ENCODE measurements at regions not wholly inside any gene's neighbourhood (a gene's known extent, or its start where the extent isn't known, plus 50 kb on each side); places are given as distances from the start of the nearest gene placed in this dataset.
A peak's percentile ranks its signal among the peaks of the same experiment; 100 is the strongest.
"Not testable (repeated sequence)": the region's sequence is repeated elsewhere in the genome, so short reads cannot be mapped to it uniquely, and the experiment has no call there.

- Histone ChIP-seq H3K4me1 (replicated peaks) (peaks cover 46% of the 10 kb centered on the region), H3K27me3 (replicated peaks) (no peaks in the 10 kb centered on the region), H3K36me3 (no peaks in the 10 kb centered on the region), H3K4me3 (no peak overlapping the region), H3K27ac (peak overlapping the region; percentile 32), H3K9me3 (replicated peaks) (no peaks in the 10 kb centered on the region)
- DNase-seq (ENCODE audit: low read depth in 1 of 2, low spot score in 2 of 2): no peak
These were observed 128.2 kb downstream of the SLC7A11 start for GRCh38 chr4:138113819-138114400.

- peaks cover 46% of the 10 kb centered on the region for H3K4me1 ChIP-seq (replicated peaks)
- H3K36me3 ChIP-seq; H3K4me3 ChIP-seq; DNase-seq (ENCODE audit: low read depth in 1 of 2, low spot score in 2 of 2); H3K27me3 ChIP-seq (replicated peaks); H3K9me3 ChIP-seq (replicated peaks): not testable (repeated sequence)
- peak overlapping the region; percentile 100 for H3K27ac ChIP-seq
These were observed 129.3 kb downstream of the SLC7A11 start for GRCh38 chr4:138112890-138113289.

GRCh38 chr4:138112389-138112788, 129.8 kb downstream of the SLC7A11 start:
- Histone ChIP-seq H3K4me1 (replicated peaks) (peaks cover 46% of the 10 kb centered on the region), H3K4me3 (no peak overlapping the region), H3K27ac (peak overlapping the region; percentile 100), H3K9me3 (replicated peaks) (no peaks in the 10 kb centered on the region), H3K27me3 (replicated peaks) (no peaks in the 10 kb centered on the region), H3K36me3 (no peaks in the 10 kb centered on the region)
- DNase-seq (ENCODE audit: low read depth in 1 of 2, low spot score in 2 of 2): no peak

GRCh38 chr4:138111462-138112000, 130.6 kb downstream of the SLC7A11 start:
- no peak overlapping the region for H3K4me3 ChIP-seq
- peak overlapping the region; percentile 100 for H3K27ac ChIP-seq
- H3K4me1 ChIP-seq (replicated peaks): peaks cover 46% of the 10 kb centered on the region
- no peaks in the 10 kb centered on the region for H3K9me3 ChIP-seq (replicated peaks)
- no peaks in the 10 kb centered on the region for H3K27me3 ChIP-seq (replicated peaks)
- peak; percentile 95 to 96 for DNase-seq (ENCODE audit: low read depth in 1 of 2, low spot score in 2 of 2)
- no peaks in the 10 kb centered on the region for H3K36me3 ChIP-seq

- DNase-seq (ENCODE audit: low read depth in 1 of 2, low spot score in 2 of 2): peak in 1 of 2 experiments; percentile 76
- H3K4me1 ChIP-seq (replicated peaks): peaks cover 46% of the 10 kb centered on the region
- peak overlapping the region; percentile 100 for H3K27ac ChIP-seq
- H3K4me3 ChIP-seq: no peak overlapping the region
- no peaks in the 10 kb centered on the region for H3K36me3 ChIP-seq
- no peaks in the 10 kb centered on the region for H3K9me3 ChIP-seq (replicated peaks)
- no peaks in the 10 kb centered on the region for H3K27me3 ChIP-seq (replicated peaks)
These were observed 131.3 kb downstream of the SLC7A11 start for GRCh38 chr4:138110815-138111214.

- no peak overlapping the region for H3K27ac ChIP-seq
- no peak overlapping the region for H3K4me3 ChIP-seq
- no peaks in the 10 kb centered on the region for H3K9me3 ChIP-seq (replicated peaks)
- H3K4me1 ChIP-seq (replicated peaks): peaks cover 22% of the 10 kb centered on the region
- no peak for DNase-seq (ENCODE audit: low read depth in 1 of 2, low spot score in 2 of 2)
- no peaks in the 10 kb centered on the region for H3K27me3 ChIP-seq (replicated peaks)
- no peaks in the 10 kb centered on the region; the same call in 1 of the 2 replicates for H3K36me3 ChIP-seq
These were observed 135.1 kb downstream of the SLC7A11 start for GRCh38 chr4:138107023-138107422.

GRCh38 chr4:138105331-138105730, 136.8 kb downstream of the SLC7A11 start:
- no peak overlapping the region for H3K4me3 ChIP-seq
- no peaks in the 10 kb centered on the region; the same call in 1 of the 2 replicates for H3K36me3 ChIP-seq
- no peaks in the 10 kb centered on the region for H3K27me3 ChIP-seq (replicated peaks)
- no peak overlapping the region for H3K27ac ChIP-seq
- H3K9me3 ChIP-seq (replicated peaks): no peaks in the 10 kb centered on the region
- no peak for DNase-seq (ENCODE audit: low read depth in 1 of 2, low spot score in 2 of 2)
- peaks cover 5% of the 10 kb centered on the region for H3K4me1 ChIP-seq (replicated peaks)

GRCh38 chr4:138104284-138104680, 137.9 kb downstream of the SLC7A11 start:
- Histone ChIP-seq H3K27me3 (replicated peaks) (no peaks in the 10 kb centered on the region), H3K27ac (no peak overlapping the region), H3K4me3 (no peak overlapping the region), H3K36me3 (no peaks in the 10 kb centered on the region; the same call in 1 of the 2 replicates), H3K4me1 (replicated peaks) (peaks cover 9% of the 10 kb centered on the region), H3K9me3 (replicated peaks) (no peaks in the 10 kb centered on the region)
- DNase-seq (ENCODE audit: low read depth in 1 of 2, low spot score in 2 of 2): no peak

GRCh38 chr4:138103597-138104283, 138.4 kb downstream of the SLC7A11 start:
- H3K9me3 ChIP-seq (replicated peaks): no peaks in the 10 kb centered on the region
- H3K27me3 ChIP-seq (replicated peaks): no peaks in the 10 kb centered on the region
- no peak overlapping the region for H3K27ac ChIP-seq
- H3K4me1 ChIP-seq (replicated peaks): peaks cover 13% of the 10 kb centered on the region
- H3K4me3 ChIP-seq: no peak overlapping the region
- DNase-seq (ENCODE audit: low read depth in 1 of 2, low spot score in 2 of 2): no peak
- H3K36me3 ChIP-seq: no peaks in the 10 kb centered on the region; the same call in 1 of the 2 replicates

GRCh38 chr4:138099385-138099784, 142.8 kb downstream of the SLC7A11 start:
- H3K36me3 ChIP-seq: no peaks in the 10 kb centered on the region

GRCh38 chr4:138097912-138098600, 144.1 kb downstream of the SLC7A11 start:
- Histone ChIP-seq H3K27me3 (replicated peaks) (no peaks in the 10 kb centered on the region), H3K27ac (no peak overlapping the region)

More at GRCh38 chr4:138099385-138099784, 142.8 kb downstream of the SLC7A11 start:
- Histone ChIP-seq H3K27ac (no peak overlapping the region), H3K4me1 (replicated peaks) (peaks cover 13% of the 10 kb centered on the region), H3K4me3 (no peak overlapping the region), H3K27me3 (replicated peaks) (no peaks in the 10 kb centered on the region), H3K9me3 (replicated peaks) (no peaks in the 10 kb centered on the region)
- DNase-seq (ENCODE audit: low read depth in 1 of 2, low spot score in 2 of 2): no peak

GRCh38 chr4:138096384-138097062, 145.6 kb downstream of the SLC7A11 start:
- DNase-seq (ENCODE audit: low read depth in 1 of 2, low spot score in 2 of 2): no peak
- H3K4me1 ChIP-seq (replicated peaks): peaks cover 10% of the 10 kb centered on the region
- H3K9me3 ChIP-seq (replicated peaks): no peaks in the 10 kb centered on the region

More at GRCh38 chr4:138097912-138098600, 144.1 kb downstream of the SLC7A11 start:
- no peaks in the 10 kb centered on the region for H3K9me3 ChIP-seq (replicated peaks)
- no peak for DNase-seq (ENCODE audit: low read depth in 1 of 2, low spot score in 2 of 2)
- no peak overlapping the region for H3K4me3 ChIP-seq
- H3K36me3 ChIP-seq: no peaks in the 10 kb centered on the region
- peaks cover 12% of the 10 kb centered on the region for H3K4me1 ChIP-seq (replicated peaks)

GRCh38 chr4:138095378-138095777, 146.8 kb downstream of the SLC7A11 start:
- H3K9me3 ChIP-seq (replicated peaks): no peaks in the 10 kb centered on the region
- DNase-seq (ENCODE audit: low read depth in 1 of 2, low spot score in 2 of 2): no peak
- no peaks in the 10 kb centered on the region for H3K27me3 ChIP-seq (replicated peaks)
- H3K4me3 ChIP-seq: no peak overlapping the region
- peaks cover 13% of the 10 kb centered on the region for H3K4me1 ChIP-seq (replicated peaks)
- H3K27ac ChIP-seq: no peak overlapping the region
- H3K36me3 ChIP-seq: no peaks in the 10 kb centered on the region

More at GRCh38 chr4:138096384-138097062, 145.6 kb downstream of the SLC7A11 start:
- no peaks in the 10 kb centered on the region for H3K36me3 ChIP-seq
- H3K4me3 ChIP-seq: no peak overlapping the region
- no peaks in the 10 kb centered on the region for H3K27me3 ChIP-seq (replicated peaks)
- H3K27ac ChIP-seq: no peak overlapping the region
